Activated CD8-positive, alpha-beta memory T cell treated with anti-CD3 and anti-CD28 coated beads, Interleukin-2, amount 50 U/mL, for 24 hours (primary cell): ENCODE measurements at regions not wholly inside any gene's neighbourhood (a gene's known extent, or its start where the extent isn't known, plus 50 kb on each side); places are given as distances from the start of the nearest gene placed in this dataset.

Experiments used
- DNase-seq: peaks from one replicate; pipeline ENCODE4 v3.0.0-alpha.2; 2020; ENCODE audit errors: extremely low read depth

- no peak for DNase-seq
Observed at GRCh38 chr3:72698154-72698917, 149.9 kb downstream of the SHQ1 start.

GRCh38 chr3:72697717-72698116 lies 150.5 kb downstream of the SHQ1 start:
- no peak for DNase-seq

GRCh38 chr3:72696815-72697214 lies 151.4 kb downstream of the SHQ1 start:
- no peak for DNase-seq

DNA sequence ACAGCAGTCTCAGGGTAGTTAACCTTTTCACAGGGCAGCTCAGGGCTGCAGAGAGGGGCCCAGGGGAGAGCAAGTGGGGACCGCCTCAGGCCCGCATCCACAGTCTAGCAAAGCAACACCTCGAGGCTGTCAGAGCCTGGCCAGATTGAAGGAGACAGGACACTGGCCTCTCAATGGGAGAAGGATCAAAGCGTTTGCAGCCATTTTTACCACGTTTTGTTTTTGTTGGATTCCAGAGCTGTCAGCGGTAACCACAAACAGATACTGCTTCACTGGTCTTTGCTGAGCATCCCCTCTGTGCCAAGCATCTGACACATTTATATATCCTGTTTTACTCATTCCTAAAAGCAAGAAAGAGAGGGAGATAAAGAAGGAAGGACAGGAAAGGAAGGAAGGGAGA lies 153.8 kb downstream of the SHQ1 start:
- DNase-seq: no peak

DNA sequence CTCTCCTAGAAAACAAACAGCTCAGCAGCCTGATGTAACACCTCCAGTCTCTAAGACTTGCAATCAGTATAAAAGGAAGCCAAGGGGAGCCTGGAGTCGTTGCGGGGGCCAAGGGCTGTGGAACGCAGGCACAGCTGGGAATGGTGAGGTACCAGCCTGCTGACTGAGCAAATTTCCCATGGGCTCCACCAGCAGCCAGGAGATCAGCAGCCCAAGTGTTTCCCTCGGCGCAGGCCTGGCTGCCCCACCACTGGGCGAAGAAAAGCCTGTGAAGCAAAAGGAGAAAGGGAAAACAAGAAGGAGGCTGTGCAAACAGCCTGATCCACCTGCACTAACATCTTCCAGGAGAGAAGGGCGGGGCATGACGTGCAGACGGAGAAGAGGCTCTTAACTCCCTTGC lies 155.3 kb downstream of the SHQ1 start:
- DNase-seq: no peak

DNA sequence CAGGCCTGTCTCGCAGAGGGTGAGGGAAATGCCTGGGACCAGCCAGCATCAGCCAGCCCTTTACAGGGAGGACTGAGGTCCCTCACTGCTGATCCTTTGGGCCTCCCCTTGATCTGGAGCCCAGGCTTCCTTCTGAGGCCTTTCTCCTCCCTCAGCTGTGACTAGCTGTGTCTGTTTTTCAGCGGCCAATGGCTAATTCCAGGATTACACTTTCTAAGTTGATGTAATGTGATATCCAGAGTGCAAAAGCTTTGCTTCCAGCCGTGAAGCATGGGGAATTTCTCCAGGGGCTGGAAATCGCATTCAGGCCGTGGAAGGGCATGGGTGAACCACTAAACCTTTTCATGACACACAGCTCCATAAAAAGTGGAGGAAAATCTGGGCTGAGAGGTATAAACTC lies 157.6 kb downstream of the SHQ1 start:
- no peak for DNase-seq

DNA sequence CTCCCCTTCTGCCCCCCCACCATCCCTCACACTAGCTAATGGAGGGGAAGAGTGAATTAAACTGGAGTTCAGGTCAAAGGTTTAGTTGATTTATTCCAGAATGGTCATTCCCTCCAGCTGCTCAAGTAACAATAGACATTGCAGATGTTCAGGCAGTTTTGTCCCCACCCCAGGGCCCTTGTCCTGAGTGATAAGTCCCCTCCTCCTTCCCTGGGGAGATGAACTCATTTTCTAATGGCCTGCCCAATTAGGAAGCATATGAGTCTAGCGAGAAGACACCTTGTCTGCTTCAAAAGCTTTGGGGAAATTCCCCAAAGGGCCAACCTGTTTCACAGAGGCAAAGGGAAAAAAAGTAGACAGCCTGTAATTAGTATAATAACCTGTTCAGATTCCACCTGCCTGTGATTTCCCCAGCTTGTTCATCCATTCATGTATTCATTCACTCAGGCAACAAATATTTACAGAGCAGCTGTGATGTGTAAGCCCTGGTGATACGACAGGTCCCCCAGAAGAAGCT lies 165.3 kb downstream of the SHQ1 start:
- DNase-seq: no peak

- no peak for DNase-seq
Observed at GRCh38 chr3:72681598-72681997, 166.6 kb downstream of the SHQ1 start.

DNA sequence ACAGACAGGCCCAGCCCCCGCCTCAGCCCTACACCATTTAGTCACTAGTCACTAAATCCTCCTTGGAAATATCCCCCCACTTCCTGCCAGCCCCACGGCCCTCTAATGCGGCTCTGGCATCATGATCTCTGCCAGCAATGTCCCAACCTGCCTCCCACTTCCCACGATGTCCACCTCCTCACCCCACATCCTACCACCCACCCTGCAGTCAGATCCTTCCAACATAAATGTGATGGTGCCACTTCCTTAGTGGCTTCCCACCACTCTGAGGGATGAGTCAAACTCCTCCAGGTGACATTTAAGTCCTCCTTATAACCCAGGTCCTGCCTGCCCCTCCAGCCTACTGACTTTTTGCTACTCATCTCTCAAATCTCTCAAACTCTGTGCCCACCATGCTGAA lies 167.5 kb downstream of the SHQ1 start:
- no peak for DNase-seq

DNA sequence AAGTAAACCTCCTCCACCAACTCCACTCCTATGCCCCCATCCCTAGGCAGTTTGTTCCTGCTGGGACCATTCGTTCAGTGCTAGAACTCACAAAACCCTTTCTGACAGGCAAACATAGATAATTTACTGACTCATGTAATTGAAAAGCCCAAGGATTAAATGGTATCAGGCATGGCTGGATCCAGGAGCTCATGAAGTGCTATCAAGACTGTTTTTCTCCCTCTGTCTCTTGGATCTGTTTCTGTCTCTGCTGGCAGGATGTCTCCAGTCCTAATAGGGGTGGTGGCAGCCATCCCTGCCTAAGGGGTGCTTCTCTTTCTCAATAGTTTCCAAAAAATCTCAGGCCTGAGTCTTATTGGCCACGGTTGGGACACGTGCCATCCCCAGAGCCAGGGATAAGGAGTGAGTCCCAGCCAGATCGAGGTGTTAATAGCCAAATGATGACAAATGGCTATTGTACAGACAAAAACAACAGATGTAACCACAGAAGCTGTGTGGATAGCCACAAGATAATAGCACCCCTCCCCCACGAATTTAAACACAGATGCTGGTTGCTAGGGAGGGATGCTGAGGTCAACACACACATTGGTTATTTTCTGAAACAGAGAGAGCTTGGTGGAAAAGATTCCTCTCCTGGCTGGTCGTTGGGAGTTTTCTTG lies 168.6 kb downstream of the SHQ1 start:
- no peak for DNase-seq

DNA sequence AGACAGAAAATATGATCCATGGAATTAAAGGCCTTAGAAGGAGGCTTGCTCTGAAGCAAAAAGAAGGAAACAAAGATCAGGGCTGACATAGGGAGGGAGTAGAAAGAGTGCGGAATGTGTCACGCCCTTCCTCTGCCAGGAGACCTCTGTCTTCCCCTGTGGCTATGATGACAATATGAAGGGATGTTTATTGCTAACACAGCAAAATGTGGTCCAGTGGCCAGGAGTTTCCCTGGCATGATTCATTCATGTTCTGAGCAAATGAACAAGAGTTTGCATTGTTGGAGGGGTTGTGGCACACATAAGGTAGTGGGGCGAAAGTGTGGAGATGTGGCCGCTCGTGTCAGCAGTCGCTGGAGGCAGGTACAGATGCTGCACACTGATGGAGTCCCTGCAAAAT lies 169.4 kb downstream of the SHQ1 start:
- no peak for DNase-seq

GRCh38 chr3:72678380-72678779 lies 169.9 kb downstream of the SHQ1 start:
- no peak for DNase-seq

- DNase-seq: no peak
Observed at GRCh38 chr3:72675243-72675642, 173.0 kb downstream of the SHQ1 start.

DNA sequence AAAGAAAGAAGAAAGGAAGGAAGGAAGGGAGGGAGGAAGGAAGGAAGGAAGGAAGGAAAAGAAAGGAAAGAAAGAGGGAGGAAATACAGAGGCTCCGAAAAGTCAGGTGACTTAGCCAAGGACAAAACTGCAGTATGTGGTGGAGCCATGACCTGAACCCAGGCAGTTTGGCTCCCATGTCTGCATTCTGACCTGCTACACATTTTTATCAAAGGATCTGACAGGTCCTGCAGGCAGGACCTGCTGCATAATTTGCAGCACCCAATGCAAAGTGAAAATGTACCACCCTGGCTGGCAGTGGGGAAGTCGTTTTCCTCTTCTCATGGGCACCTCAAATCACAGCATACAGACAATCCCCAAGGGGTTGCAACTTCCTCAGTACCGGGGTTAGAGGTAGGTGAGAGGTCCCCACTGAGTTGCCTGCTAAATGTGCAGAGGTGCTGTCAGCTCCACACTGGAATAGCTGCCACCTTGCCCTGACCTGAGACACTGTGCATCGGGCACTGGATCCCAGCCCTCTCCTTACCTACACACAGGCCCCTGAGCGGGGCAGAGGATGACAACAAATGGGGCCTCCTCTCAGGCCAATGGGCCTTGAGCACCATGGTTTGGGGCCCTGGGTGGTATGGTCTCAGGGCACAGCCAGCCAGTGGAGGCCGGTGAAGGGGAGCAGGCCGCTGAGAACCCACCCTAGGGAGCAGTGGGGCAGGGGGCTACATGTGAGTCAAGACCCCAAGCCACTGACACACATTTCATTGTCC lies 175.1 kb downstream of the SHQ1 start:
- DNase-seq: no peak

DNA sequence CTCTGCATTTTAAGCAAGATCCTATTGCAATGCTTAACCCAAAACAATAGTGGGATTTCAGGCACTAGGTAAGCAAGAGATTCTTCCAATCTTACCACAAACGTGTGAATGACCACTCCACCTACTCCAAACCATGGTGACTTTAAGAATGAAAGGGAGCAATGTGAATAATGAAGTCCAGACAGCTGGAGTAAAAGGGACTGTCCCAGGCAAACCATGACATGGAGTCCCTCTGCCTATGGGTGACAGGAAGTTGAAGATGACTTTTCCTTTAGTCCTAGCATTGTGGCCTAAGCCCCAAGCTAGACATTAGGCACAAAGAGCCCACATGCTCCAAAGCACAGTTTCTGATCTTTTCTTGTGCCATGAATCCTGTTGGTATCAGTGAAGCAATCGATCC lies 179.0 kb downstream of the SHQ1 start:
- no peak for DNase-seq

DNA sequence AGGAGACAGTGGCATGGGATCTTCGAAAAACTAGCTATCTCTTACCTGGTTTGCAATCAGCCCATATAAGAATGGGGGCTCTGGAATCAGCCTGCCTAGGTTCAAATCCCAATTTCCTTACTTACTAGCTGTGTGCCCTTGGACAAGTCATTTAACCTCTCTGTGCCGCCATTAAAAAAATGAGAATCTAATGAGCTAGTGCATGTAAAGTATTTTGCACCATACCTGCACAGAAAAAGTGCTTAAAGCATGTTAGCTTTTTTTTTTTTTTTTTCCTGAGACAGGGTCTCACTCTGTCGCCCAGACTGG lies 181.8 kb downstream of the SHQ1 start:
- no peak for DNase-seq

GRCh38 chr3:72665701-72666446 lies 182.4 kb downstream of the SHQ1 start:
- DNase-seq: no peak

DNA sequence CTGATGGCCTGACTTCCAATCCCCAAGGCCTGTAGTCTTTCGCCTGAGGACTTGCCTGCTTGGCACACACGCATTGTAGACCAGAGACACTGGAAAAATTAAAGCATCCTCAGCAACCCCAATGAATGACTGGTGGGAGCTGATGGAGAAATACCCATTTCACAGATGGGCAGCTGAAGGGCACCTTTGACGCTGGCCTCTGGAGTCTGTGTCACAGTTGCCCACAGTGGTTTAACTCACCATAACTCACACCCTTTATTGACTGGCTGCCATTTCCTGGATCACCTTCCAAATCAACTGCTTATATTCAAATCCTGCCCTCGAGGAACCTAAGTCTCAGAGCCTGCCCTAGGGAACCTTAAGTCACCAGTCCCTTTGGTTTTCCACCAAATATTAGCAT lies 183.1 kb downstream of the SHQ1 start:
- no peak for DNase-seq

- no peak for DNase-seq
Observed at GRCh38 chr3:72664184-72664975, 183.9 kb downstream of the SHQ1 start.

GRCh38 chr3:72663429-72663828 lies 184.8 kb downstream of the SHQ1 start:
- DNase-seq: no peak

DNA sequence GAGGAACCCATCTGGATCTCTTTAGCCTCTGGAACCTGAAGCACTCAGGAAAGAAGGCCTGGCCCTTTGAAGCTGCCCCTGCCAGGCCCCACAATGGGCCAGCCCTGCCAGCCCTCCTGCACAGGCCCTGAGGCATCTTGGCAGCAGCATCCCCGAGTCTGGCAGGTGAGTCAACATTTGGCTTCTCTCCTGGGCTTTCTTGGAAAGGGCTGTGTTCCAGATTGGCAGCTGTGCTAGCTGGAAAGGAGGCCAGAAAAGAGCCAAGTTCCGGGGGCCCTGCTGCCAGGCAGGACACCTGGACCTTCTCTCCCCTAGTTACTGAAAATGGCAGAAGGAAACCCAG lies 187.2 kb downstream of the SHQ1 start:
- no peak for DNase-seq
